H1 (cell line): ENCODE measurements at regions not wholly inside any gene's neighbourhood (a gene's known extent, or its start where the extent isn't known, plus 50 kb on each side); places are given as distances from the start of the nearest gene placed in this dataset.

Experiments used
- CTCF ChIA-PET: fragments of 300-600 bp; sonication (Branson Sonifier 250); formaldehyde crosslinking; loops from one replicate; lab custom pipeline; 2021; ENCODE audit not compliant: partially characterized antibody; lab: Charles Lee
- POLR2A ChIA-PET: fragments of 300-600 bp; sonication (Branson Sonifier 250); formaldehyde crosslinking; loops from one replicate; lab custom pipeline; 2021; ENCODE audit warnings: inconsistent platforms; ENCODE audit not compliant: partially characterized antibody; lab: Charles Lee
- DNase-seq, 2 experiments: peaks; one replicate each; pipeline versions ENCODE4 v3.0.0 to v3.0.0-alpha.2; 2010 to 2022; ENCODE audit warnings: low spot score in 2 of 2, low read depth in 1 of 2, mixed read lengths in 1 of 2
- FAIRE-seq: peaks from 2 replicates; lab custom pipeline; 2011; peaks lifted over from hg19 to GRCh38; lab: Jason Lieb, UNC
- H2AFZ ChIP-seq: 2 replicates; pipeline ENCODE4 v1.8.1; 2012; ENCODE audit warnings: low read length, inconsistent platforms
- H2AK5ac ChIP-seq: 2 replicates; pipeline ENCODE4 v1.6.1; 2013; ENCODE audit warnings: low read depth, low read length
- H2BK120ac ChIP-seq: replicated peaks from 2 replicates; pipeline ENCODE3; 2013; ENCODE audit warnings: low read depth, low read length, inconsistent platforms
- H2BK12ac ChIP-seq: 2 replicates; pipeline ENCODE4 v1.6.1; 2013; ENCODE audit warnings: low read depth, low read length
- H2BK15ac ChIP-seq: 2 replicates; pipeline ENCODE4 v1.6.1; 2013; ENCODE audit warnings: low read length
- H2BK20ac ChIP-seq: 2 replicates; pipeline ENCODE4 v1.6.1; 2013; ENCODE audit warnings: low read length
- H2BK5ac ChIP-seq: 2 replicates; pipeline ENCODE4 v1.6.1; 2013; ENCODE audit warnings: low read depth, low read length
- H3K14ac ChIP-seq: 2 replicates; pipeline ENCODE4 v1.6.1; 2013; ENCODE audit warnings: inconsistent platforms; ENCODE audit not compliant: insufficient read length
- H3K18ac ChIP-seq: 2 replicates; pipeline ENCODE4 v1.6.1; 2013; ENCODE audit warnings: low read length; ENCODE audit errors: extremely low read depth
- H3K23ac ChIP-seq: 2 replicates; pipeline ENCODE4 v1.6.1; 2013; ENCODE audit warnings: inconsistent platforms; ENCODE audit not compliant: insufficient read length
- H3K23me2 ChIP-seq: 2 replicates; pipeline ENCODE4 v1.6.1; 2013; ENCODE audit warnings: low read depth, low read length
- H3K27ac ChIP-seq: 2 replicates; pipeline ENCODE4 v1.6.1; 2011; ENCODE audit warnings: low read depth, low read length, inconsistent platforms
- H3K27me3 ChIP-seq, 4 experiments: replicated peaks in 1 of 4; 1 replicate in 1 of 4; 2 replicates in 3 of 4; pipeline versions ENCODE4 v1.6.1 to v1.8.1; 2011 to 2013; ENCODE audit warnings: low read length in 3 of 4, mild to moderate bottlenecking in 3 of 4, inconsistent platforms in 2 of 4, mixed read lengths in 2 of 4, moderate library complexity in 1 of 4; ENCODE audit not compliant: control insufficient read depth in 3 of 4, insufficient read depth in 3 of 4; ENCODE audit errors: extremely low read depth in 1 of 4
- H3K36me3 ChIP-seq, 4 experiments: 2 replicates each; pipeline versions ENCODE4 v1.6.1 to v1.8.1; 2011 to 2013; ENCODE audit warnings: mild to moderate bottlenecking in 4 of 4, low read length in 3 of 4, moderate library complexity in 2 of 4, control low read depth in 1 of 4, inconsistent platforms in 1 of 4; ENCODE audit not compliant: insufficient read depth in 4 of 4, control insufficient read depth in 2 of 4
- H3K4ac ChIP-seq: replicated peaks from 2 replicates; pipeline ENCODE3; 2013; ENCODE audit warnings: low read length, low read depth, mixed read lengths, inconsistent platforms; ENCODE audit not compliant: insufficient read length
- H3K4me1 ChIP-seq, 4 experiments: replicated peaks in 1 of 4; 1 replicate in 1 of 4; 2 replicates in 3 of 4; pipeline versions ENCODE4 v1.6.1 to v1.8.1; 2011 to 2013; ENCODE audit warnings: low read length in 3 of 4, inconsistent platforms in 2 of 4, mixed read lengths in 1 of 4; ENCODE audit not compliant: insufficient read depth in 4 of 4, control insufficient read depth in 3 of 4
- H3K4me2 ChIP-seq, 2 experiments: 2 replicates each; pipeline versions ENCODE4 v1.6.1 to v1.8.1; 2011 to 2013; ENCODE audit warnings: low read depth in 2 of 2, low read length in 2 of 2, control low read depth in 1 of 2, inconsistent platforms in 1 of 2, mild to moderate bottlenecking in 1 of 2; ENCODE audit not compliant: insufficient read depth in 1 of 2
- H3K4me3 ChIP-seq, 4 experiments: fragments of 200-600, 300-600 bp in 1 of 4; sonication (generic), shearing (Covaris generic), sonication (Bioruptor Twin) in 1 of 4; 2 replicates each; pipeline versions ENCODE4 v1.5.1 to v1.8.1; 2011 to 2016; ENCODE audit warnings: low read length in 4 of 4, low read depth in 3 of 4, control low read depth in 2 of 4, inconsistent platforms in 2 of 4, mild to moderate bottlenecking in 2 of 4, mixed read lengths in 1 of 4, moderate library complexity in 1 of 4; ENCODE audit not compliant: insufficient read depth in 2 of 4; ENCODE audit errors: extremely low read depth in 1 of 4
- H3K56ac ChIP-seq: replicated peaks from 2 replicates; pipeline ENCODE3; 2013; ENCODE audit warnings: low read depth, mild to moderate bottlenecking, mixed read lengths, low read length, inconsistent platforms; ENCODE audit not compliant: insufficient read length
- H3K79me1 ChIP-seq: 2 replicates; pipeline ENCODE4 v1.6.1; 2013; ENCODE audit warnings: low read depth, low read length, control low read depth
- H3K79me2 ChIP-seq, 2 experiments: 2 replicates each; pipeline versions ENCODE4 v1.6.1 to v1.8.1; 2012 to 2013; ENCODE audit warnings: low read length in 2 of 2, mild to moderate bottlenecking in 2 of 2, inconsistent platforms in 1 of 2; ENCODE audit not compliant: insufficient read depth in 2 of 2, control insufficient read depth in 1 of 2
- H3K9ac ChIP-seq, 4 experiments: replicated peaks in 1 of 4; 1 replicate in 1 of 4; 2 replicates in 3 of 4; pipeline versions ENCODE4 v1.6.1 to v1.8.1; 2011 to 2013; ENCODE audit warnings: low read depth in 3 of 4, low read length in 3 of 4, control low read depth in 2 of 4, mild to moderate bottlenecking in 2 of 4, moderate library complexity in 2 of 4, inconsistent platforms in 1 of 4; ENCODE audit errors: extremely low read depth in 1 of 4
- H3K9me3 ChIP-seq, 2 experiments: 2 replicates each; pipeline versions ENCODE4 v1.6.1 to v1.8.1; 2012 to 2013; ENCODE audit warnings: mild to moderate bottlenecking in 2 of 2, moderate library complexity in 2 of 2, control low read depth in 1 of 2, inconsistent platforms in 1 of 2, low read depth in 1 of 2, low read length in 1 of 2, mixed read lengths in 1 of 2; ENCODE audit not compliant: insufficient read depth in 2 of 2
- H4K20me1 ChIP-seq, 2 experiments: replicated peaks in 1 of 2; 2 replicates each; pipeline versions ENCODE3 to v1.8.1; 2011 to 2013; ENCODE audit warnings: inconsistent platforms in 2 of 2, low read length in 2 of 2, mild to moderate bottlenecking in 1 of 2; ENCODE audit not compliant: insufficient read depth in 2 of 2, control insufficient read depth in 1 of 2
- H4K5ac ChIP-seq: 2 replicates; pipeline ENCODE4 v1.6.1; 2013; ENCODE audit warnings: low read length, low read depth, mixed read lengths, inconsistent platforms; ENCODE audit not compliant: insufficient read length
- H4K8ac ChIP-seq: 2 replicates; pipeline ENCODE4 v1.8.0; 2013; ENCODE audit warnings: mild to moderate bottlenecking, moderate library complexity, low read length, inconsistent platforms; ENCODE audit not compliant: insufficient read depth; ENCODE audit errors: extremely low read depth
- H4K91ac ChIP-seq: replicated peaks from 2 replicates; pipeline ENCODE3; 2013; ENCODE audit warnings: low read length, mixed read lengths, inconsistent platforms; ENCODE audit not compliant: insufficient read length
- E2F6 ChIP-seq: IDR thresholded peaks from 2 replicates; pipeline ENCODE4 v1.6.1; 2012; ENCODE audit warnings: inconsistent platforms
- EGR1 ChIP-seq: IDR thresholded peaks from 2 replicates; pipeline ENCODE4 v1.6.1; 2011; ENCODE audit warnings: low read depth, low read length, borderline replicate concordance
- EP300 ChIP-seq, 2 experiments: IDR thresholded peaks; 1 replicate in 1 of 2; 2 replicates in 1 of 2; pipeline ENCODE4 v1.6.1; 2011 to 2012; ENCODE audit warnings: low read depth in 2 of 2, low read length in 2 of 2, mild to moderate bottlenecking in 2 of 2, borderline replicate concordance in 1 of 2, inconsistent platforms in 1 of 2, moderate library complexity in 1 of 2
- NANOG ChIP-seq: IDR thresholded peaks from 2 replicates; pipeline ENCODE4 v1.6.1; 2011; ENCODE audit warnings: low read length, low read depth, mild to moderate bottlenecking, inconsistent platforms; ENCODE audit not compliant: insufficient read depth, poor library complexity, severe bottlenecking
- PHF8 ChIP-seq: fragments of 200-600 bp; sonication (generic); conservative IDR thresholded peaks from 2 replicates; pipeline ENCODE4 v1.7.1; 2012; ENCODE audit warnings: low read depth, mild to moderate bottlenecking, inconsistent platforms, low read length, moderate library complexity
- POLR2A ChIP-seq, 2 experiments: IDR thresholded peaks; 1 replicate in 1 of 2; 2 replicates in 1 of 2; pipeline ENCODE4 v1.6.1; 2011; ENCODE audit warnings: low read depth in 2 of 2, low read length in 2 of 2, mild to moderate bottlenecking in 2 of 2; ENCODE audit errors: control extremely low read depth in 1 of 2
- RAD21 ChIP-seq, 2 experiments: IDR thresholded peaks in 1 of 2; conservative IDR thresholded peaks in 1 of 2; 2 replicates each; pipeline ENCODE4 v1.6.1; 2011; ENCODE audit warnings: low read depth in 2 of 2, low read length in 2 of 2, improper control_type of control experiment in 1 of 2, inconsistent platforms in 1 of 2, mild to moderate bottlenecking in 1 of 2, moderate library complexity in 1 of 2
- RFX5 ChIP-seq: IDR thresholded peaks from 2 replicates; pipeline ENCODE4 v1.6.1; 2011; ENCODE audit warnings: low read depth, low read length, improper control_type of control experiment, borderline replicate concordance
- USF2 ChIP-seq: IDR thresholded peaks from 2 replicates; pipeline ENCODE4 v1.6.1; 2011; ENCODE audit warnings: low read length, improper control_type of control experiment
- YY1 ChIP-seq: IDR thresholded peaks from 2 replicates; pipeline ENCODE4 v1.6.1; 2011; ENCODE audit warnings: low read depth, mild to moderate bottlenecking, low read length
- WGBS, 2 experiments: shearing (Covaris generic) in 1 of 2; methylation state at CpG; one replicate each; pipeline versions ENCODE4 v1.1.6 to v1.1.7; 2013 to 2015; ENCODE audit warnings: low lambda C conversion rate in 2 of 2, mixed read lengths in 2 of 2, inconsistent platforms in 1 of 2, low coverage in 1 of 2, missing lambda C conversion rate in 1 of 2; ENCODE audit not compliant: insufficient replicate concordance in 2 of 2, insufficient coverage in 1 of 2, insufficient read length in 1 of 2; ENCODE audit errors: extremely low coverage in 1 of 2, missing lambda C conversion rate in 1 of 2; 5-methylcytosine and 5-hydroxymethylcytosine counted together
- TF ChIP-seq, protein P1 (sequence below): IDR thresholded peaks from 2 replicates; pipeline ENCODE4 v1.6.1; 2012; ENCODE audit warnings: low read length, inconsistent platforms

DNA sequence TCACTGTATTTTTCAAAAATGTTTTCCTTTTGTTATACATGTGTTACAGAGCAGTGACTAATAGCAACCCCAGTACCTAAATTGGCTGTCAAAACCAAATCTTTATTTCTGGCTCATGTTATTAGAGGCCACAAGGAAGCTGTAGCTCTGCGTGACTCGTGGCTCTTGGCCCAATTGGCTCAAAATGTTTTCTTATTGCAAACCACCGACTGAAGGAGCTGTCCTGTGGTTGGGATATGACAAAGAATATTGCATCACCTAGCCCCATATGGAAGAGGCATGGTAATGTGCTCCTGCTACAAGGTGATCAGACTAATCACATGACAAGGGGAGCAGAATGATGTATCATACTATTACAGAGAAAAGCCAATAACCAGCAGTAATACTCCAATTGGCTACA is 1058.5 kb downstream of the CBLN2 start:
- no peak overlapping the region for H3K4me3 ChIP-seq
- H3K4ac ChIP-seq = no peak overlapping the region
- TF ChIP-seq PHF8 (no peak), RFX5 (no peak), EGR1 (no peak), EP300 (IDR thresholded peaks at IDR 0.05; ENCODE audit: borderline replicate concordance in 1 of 2, low read depth in 2 of 2, low read length in 2 of 2) (no peak), RAD21 (IDR thresholded peaks at IDR 0.05 in 1 of 2, conservative IDR thresholded peaks at IDR 0.05 in 1 of 2; ENCODE audit: low read depth in 2 of 2, low read length in 2 of 2) (no peak), E2F6 (no peak), POLR2A (IDR thresholded peaks at IDR 0.05; ENCODE audit: control extremely low read depth in 1 of 2, low read depth in 2 of 2, low read length in 2 of 2) (no peak), NANOG (no peak), USF2 (no peak), YY1 (no peak)
- TF ChIP-seq, protein P1, sequence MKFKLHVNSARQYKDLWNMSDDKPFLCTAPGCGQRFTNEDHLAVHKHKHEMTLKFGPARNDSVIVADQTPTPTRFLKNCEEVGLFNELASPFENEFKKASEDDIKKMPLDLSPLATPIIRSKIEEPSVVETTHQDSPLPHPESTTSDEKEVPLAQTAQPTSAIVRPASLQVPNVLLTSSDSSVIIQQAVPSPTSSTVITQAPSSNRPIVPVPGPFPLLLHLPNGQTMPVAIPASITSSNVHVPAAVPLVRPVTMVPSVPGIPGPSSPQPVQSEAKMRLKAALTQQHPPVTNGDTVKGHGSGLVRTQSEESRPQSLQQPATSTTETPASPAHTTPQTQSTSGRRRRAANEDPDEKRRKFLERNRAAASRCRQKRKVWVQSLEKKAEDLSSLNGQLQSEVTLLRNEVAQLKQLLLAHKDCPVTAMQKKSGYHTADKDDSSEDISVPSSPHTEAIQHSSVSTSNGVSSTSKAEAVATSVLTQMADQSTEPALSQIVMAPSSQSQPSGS = no peak

More for the DNA sequence above, 1058.5 kb downstream of the CBLN2 start:
- Histone ChIP-seq H3K27ac (no peak overlapping the region), H2BK5ac (no peak overlapping the region), H2AK5ac (no peak overlapping the region), H3K14ac (no peak overlapping the region), H2BK120ac (no peak overlapping the region), H3K27me3 (no peaks in the 10 kb centered on the region), H2BK20ac (no peak overlapping the region), H2AFZ (no peak overlapping the region), H3K23me2 (no peaks in the 10 kb centered on the region), H3K18ac (no peak overlapping the region), H4K8ac (no peak overlapping the region), H3K4me1 (no peaks in the 10 kb centered on the region), H3K56ac (no peak overlapping the region), H2BK15ac (no peak overlapping the region), H3K36me3 (no peaks in the 10 kb centered on the region), H4K5ac (no peak overlapping the region), H3K9me3 (peaks cover 58 to 64% of the 10 kb centered on the region in 2 experiments), H3K79me2 (no peaks in the 10 kb centered on the region), H3K23ac (no peak overlapping the region), H3K9ac (no peak overlapping the region), H4K20me1 (no peaks in the 10 kb centered on the region), H3K4me2 (no peak overlapping the region), H2BK12ac (no peak overlapping the region), H3K79me1 (no peaks in the 10 kb centered on the region), H4K91ac (no peak overlapping the region)
- WGBS, 2 experiments = 71% methylated on average over 3 of the region's 3 CpGs; no CpG with 5 or more reads in 1 of the 2 experiments
- no peak for FAIRE-seq
- ChIA-PET CTCF (no interaction called here), POLR2A (no interaction called here)
- DNase-seq = no peak
